ENCODE measurements at regions not wholly inside any gene's neighbourhood (a gene's known extent, or its start where the extent isn't known, plus 50 kb on each side); places are given as distances from the start of the nearest gene placed in this dataset.

GRCh38 chr3:70722018-70722417 lies 409.6 kb upstream of the MDFIC2 start:
- TF ChIP-seq, protein P1, sequence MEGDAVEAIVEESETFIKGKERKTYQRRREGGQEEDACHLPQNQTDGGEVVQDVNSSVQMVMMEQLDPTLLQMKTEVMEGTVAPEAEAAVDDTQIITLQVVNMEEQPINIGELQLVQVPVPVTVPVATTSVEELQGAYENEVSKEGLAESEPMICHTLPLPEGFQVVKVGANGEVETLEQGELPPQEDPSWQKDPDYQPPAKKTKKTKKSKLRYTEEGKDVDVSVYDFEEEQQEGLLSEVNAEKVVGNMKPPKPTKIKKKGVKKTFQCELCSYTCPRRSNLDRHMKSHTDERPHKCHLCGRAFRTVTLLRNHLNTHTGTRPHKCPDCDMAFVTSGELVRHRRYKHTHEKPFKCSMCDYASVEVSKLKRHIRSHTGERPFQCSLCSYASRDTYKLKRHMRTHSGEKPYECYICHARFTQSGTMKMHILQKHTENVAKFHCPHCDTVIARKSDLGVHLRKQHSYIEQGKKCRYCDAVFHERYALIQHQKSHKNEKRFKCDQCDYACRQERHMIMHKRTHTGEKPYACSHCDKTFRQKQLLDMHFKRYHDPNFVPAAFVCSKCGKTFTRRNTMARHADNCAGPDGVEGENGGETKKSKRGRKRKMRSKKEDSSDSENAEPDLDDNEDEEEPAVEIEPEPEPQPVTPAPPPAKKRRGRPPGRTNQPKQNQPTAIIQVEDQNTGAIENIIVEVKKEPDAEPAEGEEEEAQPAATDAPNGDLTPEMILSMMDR (IDR thresholded peaks at IDR 0.05), result no peak
- no peak for TF ChIP-seq POLR2AphosphoS5 (IDR thresholded peaks at IDR 0.05; ENCODE audit: low read depth, low read length)
- TF ChIP-seq JUND (IDR thresholded peaks at IDR 0.05), result no peak
- no peak for TF ChIP-seq YY1 (IDR thresholded peaks at IDR 0.05; ENCODE audit: low read depth)
- no peak for TF ChIP-seq TCF12 (IDR thresholded peaks at IDR 0.05)
